ENCODE measurements at regions not wholly inside any gene's neighbourhood (a gene's known extent, or its start where the extent isn't known, plus 50 kb on each side); places are given as distances from the start of the nearest gene placed in this dataset.

GRCh38 chr2:236656721-236657120, 87.1 kb downstream of the ACKR3 start:
- DNase-seq (ENCODE audit: low read depth, low spot score) = no peak
- H3K4me3 ChIP-seq (ENCODE audit: insufficient read length, low read depth) = no peak overlapping the region
- no peak for TF ChIP-seq ZNF274 (IDR thresholded peaks at IDR 0.05; ENCODE audit: low read depth, low read length)
- H3K36me3 ChIP-seq (ENCODE audit: insufficient read depth, insufficient read length, low read length) = no peaks in the 10 kb centered on the region
- no peaks in the 10 kb centered on the region for H3K9me3 ChIP-seq (ENCODE audit: insufficient read depth, low read length)
- H3K9ac ChIP-seq (ENCODE audit: insufficient read length, low read depth) = no peak overlapping the region
- H3K4me1 ChIP-seq (ENCODE audit: insufficient read depth, insufficient read length) = peaks cover 3% of the 10 kb centered on the region
- H3K27me3 ChIP-seq (ENCODE audit: insufficient read depth, insufficient read length) = no peaks in the 10 kb centered on the region

DNA sequence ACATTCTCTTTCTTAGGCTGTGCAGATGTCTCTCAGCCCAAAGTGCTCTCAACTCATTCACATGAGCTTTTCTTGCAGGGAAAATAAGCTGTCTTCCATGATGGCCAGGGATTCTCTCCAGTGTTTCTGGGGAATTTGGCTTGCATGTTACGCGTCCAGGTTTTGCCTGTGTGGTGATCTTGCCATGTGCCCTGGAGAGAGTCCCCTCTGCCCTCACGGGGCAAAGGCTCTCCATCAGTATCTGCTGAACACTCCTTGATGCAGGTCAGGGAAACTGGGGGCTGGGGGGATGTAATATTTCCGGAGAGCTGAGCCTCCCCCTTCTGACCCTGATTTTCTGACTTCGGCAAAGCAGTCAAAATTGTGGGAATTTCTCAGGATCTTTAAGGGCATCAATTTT, 87.6 kb downstream of the ACKR3 start:
- Histone ChIP-seq H3K27me3 (ENCODE audit: insufficient read depth, insufficient read length) (no peaks in the 10 kb centered on the region), H3K36me3 (ENCODE audit: insufficient read depth, insufficient read length, low read length) (no peaks in the 10 kb centered on the region), H3K4me3 (ENCODE audit: insufficient read length, low read depth) (no peak overlapping the region), H3K9me3 (ENCODE audit: insufficient read depth, low read length) (no peaks in the 10 kb centered on the region), H3K4me1 (ENCODE audit: insufficient read depth, insufficient read length) (peaks cover 7% of the 10 kb centered on the region), H3K9ac (ENCODE audit: insufficient read length, low read depth) (no peak overlapping the region)
- TF ChIP-seq YY1 (IDR thresholded peaks at IDR 0.05; ENCODE audit: insufficient read depth, insufficient read length) (no peak), ZNF274 (IDR thresholded peaks at IDR 0.05; ENCODE audit: low read depth, low read length) (no peak), SUZ12 (IDR thresholded peaks at IDR 0.05; ENCODE audit: extremely low read depth, insufficient read depth, insufficient read length) (no peak)
- no peak for DNase-seq (ENCODE audit: low read depth, low spot score)

- no peak for DNase-seq (ENCODE audit: low read depth, low spot score)
- H3K9ac ChIP-seq (ENCODE audit: insufficient read length, low read depth) = no peak overlapping the region
- no peaks in the 10 kb centered on the region for H3K36me3 ChIP-seq (ENCODE audit: insufficient read depth, insufficient read length, low read length)
- no peak for TF ChIP-seq SUZ12 (IDR thresholded peaks at IDR 0.05; ENCODE audit: extremely low read depth, insufficient read depth, insufficient read length)
- no peak for TF ChIP-seq ZNF274 (IDR thresholded peaks at IDR 0.05; ENCODE audit: low read depth, low read length)
- no peak for TF ChIP-seq YY1 (IDR thresholded peaks at IDR 0.05; ENCODE audit: insufficient read depth, insufficient read length)
- peaks cover 12% of the 10 kb centered on the region for H3K4me1 ChIP-seq (ENCODE audit: insufficient read depth, insufficient read length)
- no peak overlapping the region for H3K4me3 ChIP-seq (ENCODE audit: insufficient read length, low read depth)
- no peaks in the 10 kb centered on the region for H3K9me3 ChIP-seq (ENCODE audit: insufficient read depth, low read length)
- H3K27me3 ChIP-seq (ENCODE audit: insufficient read depth, insufficient read length) = no peaks in the 10 kb centered on the region
Measured at GRCh38 chr2:236657801-236658200, 88.2 kb downstream of the ACKR3 start.

DNA sequence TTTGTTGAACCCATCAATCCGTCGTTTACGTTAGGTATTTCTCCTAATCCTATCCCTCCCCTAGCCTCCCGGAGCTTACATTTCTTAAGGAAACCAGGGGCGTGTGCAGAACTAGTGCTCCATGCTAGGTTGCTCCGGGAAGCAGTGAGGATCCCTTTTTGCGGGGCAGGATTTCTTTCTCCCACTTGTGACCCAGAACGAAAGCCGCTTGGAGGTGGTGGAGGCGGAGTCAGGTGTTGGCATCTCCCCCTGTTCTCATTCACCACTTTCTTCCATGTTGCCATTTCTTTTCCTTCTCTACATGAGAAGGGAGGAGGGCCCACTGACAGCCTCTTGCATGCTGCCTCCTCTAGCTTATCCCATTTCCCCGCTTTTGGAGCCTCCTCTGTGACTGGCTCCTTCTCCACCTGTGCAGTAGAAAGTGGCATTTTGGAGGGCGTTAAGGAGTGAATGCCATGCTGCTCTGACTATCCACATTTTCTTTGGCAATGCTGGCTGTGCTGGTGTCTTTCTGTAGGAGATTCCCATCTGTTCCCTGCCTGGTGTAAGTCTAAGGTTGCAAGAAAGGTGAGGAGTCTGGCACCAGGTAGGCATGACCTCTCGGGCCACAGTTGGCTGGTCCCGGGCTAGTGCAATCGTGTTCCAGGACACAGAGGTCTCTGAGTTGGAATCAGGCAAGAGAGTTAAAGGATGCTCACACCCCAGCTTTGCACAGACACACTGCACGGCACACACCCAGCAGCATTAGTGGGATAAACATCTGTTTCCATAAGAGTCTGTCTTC, 89.5 kb downstream of the ACKR3 start:
- Histone ChIP-seq H3K4me1 (ENCODE audit: insufficient read depth, insufficient read length) (peaks cover 14% of the 10 kb centered on the region), H3K4me3 (ENCODE audit: insufficient read length, low read depth) (no peak overlapping the region), H3K9me3 (ENCODE audit: insufficient read depth, low read length) (no peaks in the 10 kb centered on the region), H3K27me3 (ENCODE audit: insufficient read depth, insufficient read length) (no peaks in the 10 kb centered on the region), H3K9ac (ENCODE audit: insufficient read length, low read depth) (no peak overlapping the region), H3K36me3 (ENCODE audit: insufficient read depth, insufficient read length, low read length) (no peaks in the 10 kb centered on the region)
- DNase-seq (ENCODE audit: low read depth, low spot score) = no peak
- no peak for TF ChIP-seq SUZ12 (IDR thresholded peaks at IDR 0.05; ENCODE audit: extremely low read depth, insufficient read depth, insufficient read length)
- no peak for TF ChIP-seq ZNF274 (IDR thresholded peaks at IDR 0.05; ENCODE audit: low read depth, low read length)
- no peak for TF ChIP-seq YY1 (IDR thresholded peaks at IDR 0.05; ENCODE audit: insufficient read depth, insufficient read length)

DNA sequence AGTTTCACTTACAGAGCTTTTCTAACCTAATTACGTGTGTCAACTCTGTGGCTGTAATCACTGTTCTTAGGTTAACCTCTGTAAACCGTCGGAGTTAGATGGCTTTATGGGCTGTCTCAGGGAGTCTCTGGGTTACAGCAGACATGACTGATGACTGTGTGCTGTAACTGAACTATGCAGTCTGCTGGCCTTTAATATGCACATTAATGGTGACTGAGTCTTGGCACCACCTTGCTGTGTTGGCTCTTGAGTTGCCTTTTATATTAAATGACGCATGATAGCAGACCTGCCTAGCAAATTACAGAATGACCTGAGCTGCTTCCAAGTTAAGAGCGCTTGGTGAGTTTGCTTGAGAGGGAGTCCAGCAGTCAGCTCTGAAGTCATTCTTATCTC, 90.1 kb downstream of the ACKR3 start:
- no peak for DNase-seq (ENCODE audit: low read depth, low spot score)
- no peak for TF ChIP-seq ZNF274 (IDR thresholded peaks at IDR 0.05; ENCODE audit: low read depth, low read length)
- TF ChIP-seq SUZ12 (IDR thresholded peaks at IDR 0.05; ENCODE audit: extremely low read depth, insufficient read depth, insufficient read length) = no peak
- no peak for TF ChIP-seq YY1 (IDR thresholded peaks at IDR 0.05; ENCODE audit: insufficient read depth, insufficient read length)
- H3K27me3 ChIP-seq (ENCODE audit: insufficient read depth, insufficient read length) = no peaks in the 10 kb centered on the region

GRCh38 chr2:236661061-236661761, 91.6 kb downstream of the ACKR3 start:
- H3K9me3 ChIP-seq (ENCODE audit: insufficient read depth, low read length) = peaks cover 5% of the 10 kb centered on the region
- no peak for TF ChIP-seq ZNF274 (IDR thresholded peaks at IDR 0.05; ENCODE audit: low read depth, low read length)
- H3K36me3 ChIP-seq (ENCODE audit: insufficient read depth, insufficient read length, low read length) = no peaks in the 10 kb centered on the region
- peak overlapping the region; percentile 62 for H3K9ac ChIP-seq (ENCODE audit: insufficient read length, low read depth)
- peak; percentile 72 for DNase-seq (ENCODE audit: low read depth, low spot score)
- peaks cover 14% of the 10 kb centered on the region for H3K4me1 ChIP-seq (ENCODE audit: insufficient read depth, insufficient read length)
- H3K4me3 ChIP-seq (ENCODE audit: insufficient read length, low read depth) = no peak overlapping the region
- no peaks in the 10 kb centered on the region for H3K27me3 ChIP-seq (ENCODE audit: insufficient read depth, insufficient read length)

More for the DNA sequence above, 90.1 kb downstream of the ACKR3 start:
- Histone ChIP-seq H3K9ac (ENCODE audit: insufficient read length, low read depth) (no peak overlapping the region), H3K4me3 (ENCODE audit: insufficient read length, low read depth) (no peak overlapping the region), H3K9me3 (ENCODE audit: insufficient read depth, low read length) (no peaks in the 10 kb centered on the region), H3K4me1 (ENCODE audit: insufficient read depth, insufficient read length) (peaks cover 14% of the 10 kb centered on the region), H3K36me3 (ENCODE audit: insufficient read depth, insufficient read length, low read length) (no peaks in the 10 kb centered on the region)

DNA sequence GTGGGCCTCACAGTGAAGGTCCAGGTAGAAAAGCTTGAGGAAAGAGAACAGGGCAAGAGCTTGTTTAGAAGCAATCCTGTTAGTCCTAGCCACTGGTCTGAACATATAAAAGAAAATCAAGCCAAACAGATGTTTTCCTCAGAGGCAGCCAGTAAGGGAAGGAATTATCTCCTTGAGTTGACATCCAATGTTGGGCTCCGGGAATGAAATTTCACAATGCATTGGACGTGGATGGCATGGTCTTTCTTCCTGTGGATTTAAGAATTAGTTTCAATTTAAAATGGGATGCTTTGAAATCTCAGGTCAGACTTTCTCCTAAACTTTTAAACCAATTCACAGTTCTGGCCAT, 92.1 kb downstream of the ACKR3 start:
- H3K27me3 ChIP-seq (ENCODE audit: insufficient read depth, insufficient read length) = no peaks in the 10 kb centered on the region
- TF ChIP-seq YY1 (IDR thresholded peaks at IDR 0.05; ENCODE audit: insufficient read depth, insufficient read length) (no peak), ZNF274 (IDR thresholded peaks at IDR 0.05; ENCODE audit: low read depth, low read length) (no peak), SUZ12 (IDR thresholded peaks at IDR 0.05; ENCODE audit: extremely low read depth, insufficient read depth, insufficient read length) (no peak)
- no peak overlapping the region for H3K4me3 ChIP-seq (ENCODE audit: insufficient read length, low read depth)
- no peak for DNase-seq (ENCODE audit: low read depth, low spot score)
- no peaks in the 10 kb centered on the region for H3K36me3 ChIP-seq (ENCODE audit: insufficient read depth, insufficient read length, low read length)
- H3K9me3 ChIP-seq (ENCODE audit: insufficient read depth, low read length) = peaks cover 10% of the 10 kb centered on the region
- H3K4me1 ChIP-seq (ENCODE audit: insufficient read depth, insufficient read length) = peaks cover 14% of the 10 kb centered on the region
- peak overlapping the region; percentile 62 for H3K9ac ChIP-seq (ENCODE audit: insufficient read length, low read depth)

Measured in NT2/D1 (cell line).